AG04450 (cell line): ENCODE measurements at regions not wholly inside any gene's neighbourhood (a gene's known extent, or its start where the extent isn't known, plus 50 kb on each side); places are given as distances from the start of the nearest gene placed in this dataset.

Experiments
- CTCF ChIA-PET: fragments of 300-600, 350-600 bp; formaldehyde crosslinking; extraction: SDS; loops from one replicate; lab custom pipeline; 2022; ENCODE audit warnings: antibody characterized with exemption, inconsistent platforms; lab: Charles Lee
- POLR2A ChIA-PET: fragments of 350-600 bp; formaldehyde crosslinking; extraction: SDS; loops from one replicate; lab custom pipeline; 2021; ENCODE audit warnings: antibody characterized with exemption, inconsistent platforms; lab: Yijun Ruan, JAX
- DNase-seq: peaks from one replicate; pipeline ENCODE4 v3.0.0-alpha.2; 2011; ENCODE audit warnings: low read depth, low spot score
- H3K27ac ChIP-seq: one replicate; pipeline ENCODE4 v1.5.1; 2012; ENCODE audit warnings: low read depth, low read length, control low read depth
- H3K27me3 ChIP-seq: one replicate; pipeline ENCODE4 v1.6.0; 2012; ENCODE audit warnings: low read length; ENCODE audit not compliant: control insufficient read depth, insufficient read depth
- H3K4me3 ChIP-seq: 2 replicates; pipeline ENCODE4 v1.5.1; 2011; ENCODE audit warnings: mild to moderate bottlenecking, low read depth, low read length, control low read depth
- H3K9me3 ChIP-seq: 2 replicates; pipeline ENCODE4 v1.5.1; 2012; ENCODE audit warnings: low read length; ENCODE audit not compliant: control insufficient read depth, insufficient read depth
- CTCF ChIP-seq: IDR thresholded peaks from 2 replicates; pipeline ENCODE4 v1.5.1; 2011; ENCODE audit warnings: low read depth, low read length, control low read depth, inconsistent platforms

GRCh38 chr6:132089173-132089572 is 138.0 kb upstream of the CCN2 start:
- H3K9me3 ChIP-seq = no peaks in the 10 kb centered on the region
- no peak overlapping the region for H3K4me3 ChIP-seq
- no peaks in the 10 kb centered on the region for H3K27me3 ChIP-seq
- ChIA-PET POLR2A (no interaction called here), CTCF (interaction anchor here (2.0 kb wide), 1 partner anchor 11 kb away, joined by 6 read pairs; no protein-coding TSS in a partner anchor)
- H3K27ac ChIP-seq = no peak overlapping the region
- TF ChIP-seq CTCF = no peak
- DNase-seq = no peak

- POLR2A ChIA-PET = no interaction called here
- Histone ChIP-seq H3K4me3 (no peak overlapping the region), H3K9me3 (no peaks in the 10 kb centered on the region), H3K27me3 (no peaks in the 10 kb centered on the region), H3K27ac (no peak overlapping the region)
- CTCF ChIA-PET = interaction anchor here (0.6 to 1.1 kb wide), 2 partner anchors 101 to 192 kb away, joined by 5 read pairs; no protein-coding TSS in a partner anchor
- TF ChIP-seq CTCF = no peak
- DNase-seq = no peak
Observed at GRCh38 chr6:132088150-132088549, 137.0 kb upstream of the CCN2 start.

DNA sequence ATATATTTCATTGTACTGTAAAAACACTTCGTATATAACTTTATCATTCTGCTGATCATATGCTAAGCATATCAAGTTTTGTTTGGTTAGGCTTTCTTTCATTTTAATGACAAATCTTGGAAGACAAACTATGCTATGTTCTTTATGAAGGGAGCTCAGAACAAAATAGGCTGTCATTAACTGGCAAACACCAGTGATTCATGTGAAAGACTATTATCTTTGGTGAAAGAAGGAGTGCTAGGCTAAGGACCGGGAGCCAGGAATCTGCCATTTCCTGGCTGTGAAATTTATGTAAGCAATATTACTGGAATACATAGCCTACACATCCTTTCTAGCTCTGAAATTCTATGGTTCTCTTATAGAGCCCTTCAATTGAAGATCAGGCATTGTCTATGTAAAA is 136.2 kb upstream of the CCN2 start:
- Histone ChIP-seq H3K4me3 (no peak overlapping the region), H3K27ac (no peak overlapping the region), H3K27me3 (no peaks in the 10 kb centered on the region), H3K9me3 (no peaks in the 10 kb centered on the region)
- ChIA-PET POLR2A (interaction anchor here (0.8 kb wide), 1 partner anchor 133 kb away, joined by 4 read pairs; no protein-coding TSS in a partner anchor), CTCF (interaction anchor here (0.5 to 1.1 kb wide), 3 partner anchors 13 to 193 kb away, joined by 3 to 5 read pairs (median 4); no protein-coding TSS in a partner anchor)
- no peak for TF ChIP-seq CTCF
- no peak for DNase-seq

DNA sequence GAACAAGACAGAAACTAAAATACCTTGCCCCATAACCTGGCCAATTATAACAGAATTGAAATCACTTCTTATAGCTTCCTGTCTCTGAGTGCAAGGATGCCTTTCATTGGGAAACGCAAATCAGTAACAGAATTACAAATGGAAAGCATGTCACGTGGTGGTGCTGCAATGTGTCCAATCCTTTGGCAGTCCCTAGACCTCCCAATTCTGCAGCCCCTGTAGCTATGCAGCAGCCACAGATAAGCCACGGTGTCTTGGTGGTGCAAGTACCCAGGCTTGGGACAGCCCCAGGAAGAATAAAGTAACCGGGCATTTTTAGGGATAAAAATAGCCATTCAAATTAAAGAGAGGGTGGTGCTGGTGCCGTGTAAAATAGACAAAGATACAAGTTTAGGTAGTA is 134.6 kb upstream of the CCN2 start:
- ChIA-PET POLR2A (interaction anchor here (1.3 to 4.7 kb wide), 8 partner anchors 23 to 137 kb away, joined by 3 to 79 read pairs (median 10); partner anchors contain the start of gene CCN2), CTCF (interaction anchor here (1.2 to 2.0 kb wide), 3 partner anchors 161 to 194 kb away, joined by 3 to 9 read pairs (median 5); no protein-coding TSS in a partner anchor)
- Histone ChIP-seq H3K27me3 (no peaks in the 10 kb centered on the region), H3K9me3 (no peaks in the 10 kb centered on the region), H3K4me3 (no peak overlapping the region), H3K27ac (peak overlapping the region; percentile 96)
- DNase-seq = no peak
- TF ChIP-seq CTCF = no peak

- CTCF ChIA-PET = interaction anchor here (0.9 to 2.0 kb wide), 4 partner anchors 160 to 195 kb away, joined by 3 to 9 read pairs (median 4); no protein-coding TSS in a partner anchor
- Histone ChIP-seq H3K27ac (peak overlapping the region; percentile 99), H3K9me3 (no peaks in the 10 kb centered on the region), H3K4me3 (no peak overlapping the region), H3K27me3 (no peaks in the 10 kb centered on the region)
- no peak for TF ChIP-seq CTCF
- POLR2A ChIA-PET = interaction anchor here (0.7 to 4.7 kb wide), 13 partner anchors 19 to 143 kb away, joined by 3 to 79 read pairs (median 5); partner anchors contain the start of gene CCN2
- DNase-seq = peak; percentile 95
Observed at GRCh38 chr6:132084811-132085509, 133.8 kb upstream of the CCN2 start.
